ENCODE measurements at regions not wholly inside any gene's neighbourhood (a gene's known extent, or its start where the extent isn't known, plus 50 kb on each side); places are given as distances from the start of the nearest gene placed in this dataset.

DNA sequence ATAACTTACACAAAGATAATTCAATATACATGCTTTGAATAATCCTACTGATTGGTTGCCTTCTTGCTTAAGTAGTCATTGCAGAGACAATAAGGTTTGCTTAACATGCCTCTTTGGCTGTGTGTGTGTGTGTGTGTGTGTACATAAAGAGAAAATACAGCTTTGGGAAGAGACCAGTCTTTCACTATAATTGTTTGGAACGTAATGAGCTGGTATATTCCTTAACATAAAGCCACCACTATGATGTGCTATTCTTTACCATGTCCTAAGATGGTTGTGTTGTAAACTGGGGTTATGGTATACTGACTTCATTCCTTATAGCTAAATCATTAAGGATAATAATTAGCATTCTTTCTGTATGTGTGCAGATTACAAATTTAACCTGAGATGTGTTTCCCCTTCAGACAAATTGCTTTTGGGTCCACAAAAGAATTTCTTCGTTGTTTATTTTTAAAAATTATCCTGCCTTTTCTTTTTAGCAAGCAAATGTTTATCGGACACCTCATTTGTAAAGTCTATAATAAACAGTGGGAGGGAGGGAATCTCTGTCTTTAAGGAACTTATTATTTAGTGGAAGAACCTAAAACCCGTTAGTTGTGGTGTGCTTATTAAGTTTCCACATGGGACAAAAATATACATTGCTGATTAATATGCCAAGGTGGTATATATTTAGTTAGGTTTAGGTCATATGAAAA is 74.4 kb downstream of the TMX1 start:
- no peak for DNase-seq (ENCODE audit: low read depth in 1 of 2, low spot score in 1 of 2)
- TF ChIP-seq, protein P1, sequence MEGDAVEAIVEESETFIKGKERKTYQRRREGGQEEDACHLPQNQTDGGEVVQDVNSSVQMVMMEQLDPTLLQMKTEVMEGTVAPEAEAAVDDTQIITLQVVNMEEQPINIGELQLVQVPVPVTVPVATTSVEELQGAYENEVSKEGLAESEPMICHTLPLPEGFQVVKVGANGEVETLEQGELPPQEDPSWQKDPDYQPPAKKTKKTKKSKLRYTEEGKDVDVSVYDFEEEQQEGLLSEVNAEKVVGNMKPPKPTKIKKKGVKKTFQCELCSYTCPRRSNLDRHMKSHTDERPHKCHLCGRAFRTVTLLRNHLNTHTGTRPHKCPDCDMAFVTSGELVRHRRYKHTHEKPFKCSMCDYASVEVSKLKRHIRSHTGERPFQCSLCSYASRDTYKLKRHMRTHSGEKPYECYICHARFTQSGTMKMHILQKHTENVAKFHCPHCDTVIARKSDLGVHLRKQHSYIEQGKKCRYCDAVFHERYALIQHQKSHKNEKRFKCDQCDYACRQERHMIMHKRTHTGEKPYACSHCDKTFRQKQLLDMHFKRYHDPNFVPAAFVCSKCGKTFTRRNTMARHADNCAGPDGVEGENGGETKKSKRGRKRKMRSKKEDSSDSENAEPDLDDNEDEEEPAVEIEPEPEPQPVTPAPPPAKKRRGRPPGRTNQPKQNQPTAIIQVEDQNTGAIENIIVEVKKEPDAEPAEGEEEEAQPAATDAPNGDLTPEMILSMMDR (IDR thresholded peaks at IDR 0.05; ENCODE audit: insufficient read depth, low read length): no peak
- TF ChIP-seq, protein P2, sequence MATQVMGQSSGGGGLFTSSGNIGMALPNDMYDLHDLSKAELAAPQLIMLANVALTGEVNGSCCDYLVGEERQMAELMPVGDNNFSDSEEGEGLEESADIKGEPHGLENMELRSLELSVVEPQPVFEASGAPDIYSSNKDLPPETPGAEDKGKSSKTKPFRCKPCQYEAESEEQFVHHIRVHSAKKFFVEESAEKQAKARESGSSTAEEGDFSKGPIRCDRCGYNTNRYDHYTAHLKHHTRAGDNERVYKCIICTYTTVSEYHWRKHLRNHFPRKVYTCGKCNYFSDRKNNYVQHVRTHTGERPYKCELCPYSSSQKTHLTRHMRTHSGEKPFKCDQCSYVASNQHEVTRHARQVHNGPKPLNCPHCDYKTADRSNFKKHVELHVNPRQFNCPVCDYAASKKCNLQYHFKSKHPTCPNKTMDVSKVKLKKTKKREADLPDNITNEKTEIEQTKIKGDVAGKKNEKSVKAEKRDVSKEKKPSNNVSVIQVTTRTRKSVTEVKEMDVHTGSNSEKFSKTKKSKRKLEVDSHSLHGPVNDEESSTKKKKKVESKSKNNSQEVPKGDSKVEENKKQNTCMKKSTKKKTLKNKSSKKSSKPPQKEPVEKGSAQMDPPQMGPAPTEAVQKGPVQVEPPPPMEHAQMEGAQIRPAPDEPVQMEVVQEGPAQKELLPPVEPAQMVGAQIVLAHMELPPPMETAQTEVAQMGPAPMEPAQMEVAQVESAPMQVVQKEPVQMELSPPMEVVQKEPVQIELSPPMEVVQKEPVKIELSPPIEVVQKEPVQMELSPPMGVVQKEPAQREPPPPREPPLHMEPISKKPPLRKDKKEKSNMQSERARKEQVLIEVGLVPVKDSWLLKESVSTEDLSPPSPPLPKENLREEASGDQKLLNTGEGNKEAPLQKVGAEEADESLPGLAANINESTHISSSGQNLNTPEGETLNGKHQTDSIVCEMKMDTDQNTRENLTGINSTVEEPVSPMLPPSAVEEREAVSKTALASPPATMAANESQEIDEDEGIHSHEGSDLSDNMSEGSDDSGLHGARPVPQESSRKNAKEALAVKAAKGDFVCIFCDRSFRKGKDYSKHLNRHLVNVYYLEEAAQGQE (IDR thresholded peaks at IDR 0.05; ENCODE audit: insufficient replicate concordance, low read depth): no peak
- no peak for TF ChIP-seq GABPA (IDR thresholded peaks at IDR 0.05; ENCODE audit: low read depth)
- TF ChIP-seq POLR2AphosphoS5 (IDR thresholded peaks at IDR 0.05; ENCODE audit: low read depth): no peak
- TF ChIP-seq SPI1 (IDR thresholded peaks at IDR 0.05; ENCODE audit: borderline replicate concordance, low read depth): no peak
- no peak overlapping the region for H3K27ac ChIP-seq (replicated peaks)

DNA sequence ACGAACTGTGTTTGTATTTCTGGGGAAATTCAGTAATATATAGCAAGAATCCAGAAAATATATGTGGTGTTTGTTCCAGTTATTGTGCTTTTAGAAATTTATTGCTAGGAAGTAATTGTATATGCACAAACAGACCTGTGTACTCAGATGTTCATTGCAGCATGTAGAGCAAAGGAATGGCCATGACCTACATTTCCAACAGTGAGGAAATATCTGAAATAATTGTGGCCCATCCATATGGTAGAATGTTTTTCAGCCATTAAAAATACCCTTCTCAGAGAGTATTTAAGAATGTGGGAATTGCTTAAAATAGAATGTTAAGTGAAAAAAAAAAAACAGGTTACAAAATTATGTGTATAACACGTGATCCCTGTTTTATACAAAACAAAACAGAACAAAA is 77.3 kb downstream of the TMX1 start:
- Histone ChIP-seq H3K4me3 (replicated peaks; ENCODE audit: insufficient read depth, low read length) (no peak overlapping the region), H3K27me3 (ENCODE audit: insufficient read depth, poor library complexity, severe bottlenecking) (no peaks in the 10 kb centered on the region), H3K27ac (replicated peaks) (no peak overlapping the region)
- no peak for DNase-seq (ENCODE audit: low read depth in 1 of 2, low spot score in 1 of 2)
- TF ChIP-seq SPI1 (IDR thresholded peaks at IDR 0.05; ENCODE audit: borderline replicate concordance, low read depth) (no peak), GABPA (IDR thresholded peaks at IDR 0.05; ENCODE audit: low read depth) (no peak), POLR2AphosphoS5 (IDR thresholded peaks at IDR 0.05; ENCODE audit: low read depth) (no peak)
- TF ChIP-seq, protein P1 (IDR thresholded peaks at IDR 0.05; ENCODE audit: insufficient read depth, low read length): no peak
- TF ChIP-seq, protein P2 (IDR thresholded peaks at IDR 0.05; ENCODE audit: insufficient replicate concordance, low read depth): no peak

More for the DNA sequence above, 74.4 kb downstream of the TMX1 start:
- Histone ChIP-seq H3K27me3 (ENCODE audit: insufficient read depth, poor library complexity, severe bottlenecking) (no peaks in the 10 kb centered on the region), H3K4me3 (replicated peaks; ENCODE audit: insufficient read depth, low read length) (no peak overlapping the region)

DNA sequence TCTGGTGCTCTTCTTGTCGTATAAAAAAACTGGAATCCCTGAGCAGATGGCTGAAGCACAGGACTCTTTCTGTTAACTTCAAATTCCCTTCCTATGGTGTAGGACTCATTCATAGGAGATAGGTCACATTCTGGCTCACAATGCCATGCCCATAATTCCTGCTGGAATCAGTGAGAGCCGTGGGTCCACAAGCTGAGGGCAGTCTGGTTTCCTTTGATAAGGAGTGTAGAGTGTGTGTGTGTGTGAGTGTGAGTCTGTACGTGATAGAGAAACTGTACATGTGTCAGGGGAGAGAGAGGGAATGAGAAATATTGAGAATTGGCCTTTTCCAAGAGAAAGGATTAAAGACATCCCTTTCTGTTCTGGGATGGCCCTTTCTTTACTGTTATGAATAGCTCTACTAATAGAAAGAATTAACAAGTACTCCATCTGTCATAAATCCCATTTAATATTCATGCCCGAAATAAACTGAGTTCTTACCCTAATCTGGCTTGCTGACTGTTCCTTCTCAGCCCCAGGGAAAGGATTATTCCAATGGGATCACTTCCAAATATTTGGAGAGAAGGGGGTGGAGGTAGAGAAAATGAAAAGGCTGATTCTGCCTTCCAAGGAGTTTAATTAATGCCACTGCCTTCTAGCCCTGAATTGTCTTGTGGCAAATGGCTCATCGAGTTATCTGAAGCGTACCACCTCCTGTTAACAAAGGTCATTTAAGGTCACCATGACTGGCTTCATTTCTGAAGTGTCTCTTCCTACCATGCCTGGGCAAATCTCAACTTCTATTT is 79.0 kb downstream of the TMX1 start:
- no peak overlapping the region for H3K4me3 ChIP-seq (replicated peaks; ENCODE audit: insufficient read depth, low read length)
- no peak overlapping the region for H3K27ac ChIP-seq (replicated peaks)
- DNase-seq (ENCODE audit: low read depth in 1 of 2, low spot score in 1 of 2): no peak
- H3K27me3 ChIP-seq (ENCODE audit: insufficient read depth, poor library complexity, severe bottlenecking): no peaks in the 10 kb centered on the region
- TF ChIP-seq, protein P1 (IDR thresholded peaks at IDR 0.05; ENCODE audit: insufficient read depth, low read length): no peak
- TF ChIP-seq POLR2AphosphoS5 (IDR thresholded peaks at IDR 0.05; ENCODE audit: low read depth) (no peak), SPI1 (IDR thresholded peaks at IDR 0.05; ENCODE audit: borderline replicate concordance, low read depth) (no peak), GABPA (IDR thresholded peaks at IDR 0.05; ENCODE audit: low read depth) (no peak)
- TF ChIP-seq, protein P2 (IDR thresholded peaks at IDR 0.05; ENCODE audit: insufficient replicate concordance, low read depth): no peak
